WI38 (cell line): ENCODE measurements at regions not wholly inside any gene's neighbourhood (a gene's known extent, or its start where the extent isn't known, plus 50 kb on each side); places are given as distances from the start of the nearest gene placed in this dataset.

Source experiments
- H3K4me3 ChIP-seq: 2 replicates; pipeline ENCODE4 v1.5.1; 2011; ENCODE audit warnings: low read depth, mild to moderate bottlenecking, control low read depth, low read length
- TF ChIP-seq, protein P1 (sequence below): IDR thresholded peaks from 2 replicates; pipeline ENCODE4 v1.5.1; 2012; ENCODE audit warnings: low read depth, mild to moderate bottlenecking, control low read depth, low read length

DNA sequence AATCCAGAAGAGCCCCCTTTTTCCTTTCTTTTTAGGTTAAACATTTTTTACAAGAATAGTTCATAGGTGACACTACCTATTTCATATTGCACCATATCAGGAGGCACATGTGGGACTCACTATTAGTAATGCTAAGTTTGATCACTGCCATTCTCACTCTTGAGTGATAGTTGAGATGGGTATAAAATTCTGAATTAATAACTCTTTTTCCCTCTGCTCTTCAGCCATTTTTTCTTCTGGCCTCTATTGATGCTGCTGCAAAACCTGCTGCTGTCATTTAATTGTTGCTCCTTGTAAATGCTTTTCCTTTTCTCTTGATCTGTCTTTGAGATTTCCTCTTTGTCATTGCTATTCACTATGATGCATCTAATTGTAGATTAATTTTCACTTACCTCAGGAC is 482.0 kb downstream of the MID1IP1 start:
- TF ChIP-seq, protein P1, sequence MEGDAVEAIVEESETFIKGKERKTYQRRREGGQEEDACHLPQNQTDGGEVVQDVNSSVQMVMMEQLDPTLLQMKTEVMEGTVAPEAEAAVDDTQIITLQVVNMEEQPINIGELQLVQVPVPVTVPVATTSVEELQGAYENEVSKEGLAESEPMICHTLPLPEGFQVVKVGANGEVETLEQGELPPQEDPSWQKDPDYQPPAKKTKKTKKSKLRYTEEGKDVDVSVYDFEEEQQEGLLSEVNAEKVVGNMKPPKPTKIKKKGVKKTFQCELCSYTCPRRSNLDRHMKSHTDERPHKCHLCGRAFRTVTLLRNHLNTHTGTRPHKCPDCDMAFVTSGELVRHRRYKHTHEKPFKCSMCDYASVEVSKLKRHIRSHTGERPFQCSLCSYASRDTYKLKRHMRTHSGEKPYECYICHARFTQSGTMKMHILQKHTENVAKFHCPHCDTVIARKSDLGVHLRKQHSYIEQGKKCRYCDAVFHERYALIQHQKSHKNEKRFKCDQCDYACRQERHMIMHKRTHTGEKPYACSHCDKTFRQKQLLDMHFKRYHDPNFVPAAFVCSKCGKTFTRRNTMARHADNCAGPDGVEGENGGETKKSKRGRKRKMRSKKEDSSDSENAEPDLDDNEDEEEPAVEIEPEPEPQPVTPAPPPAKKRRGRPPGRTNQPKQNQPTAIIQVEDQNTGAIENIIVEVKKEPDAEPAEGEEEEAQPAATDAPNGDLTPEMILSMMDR, result no peak
- no peak overlapping the region for H3K4me3 ChIP-seq

DNA sequence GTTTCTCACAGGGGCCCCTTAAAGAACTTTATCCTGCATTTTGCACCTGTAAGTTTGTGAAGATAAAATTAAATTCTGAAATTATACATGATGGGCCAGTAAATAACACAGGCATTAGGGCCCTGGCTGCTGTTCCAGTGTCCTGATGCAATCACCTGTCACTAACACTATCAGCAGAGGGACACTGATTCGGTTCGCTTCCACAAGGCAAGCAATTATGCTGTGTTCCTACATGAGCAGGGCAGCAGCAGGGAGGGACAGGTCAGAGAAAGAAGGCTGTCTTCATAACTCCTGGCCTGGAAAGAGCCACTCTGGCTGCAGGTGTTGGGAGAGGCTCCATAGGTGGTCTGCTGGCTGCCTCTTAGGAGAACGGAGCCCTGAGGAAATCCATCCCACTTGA is 487.3 kb downstream of the MID1IP1 start:
- H3K4me3 ChIP-seq, result no peak overlapping the region
- TF ChIP-seq, protein P1, result no peak

DNA sequence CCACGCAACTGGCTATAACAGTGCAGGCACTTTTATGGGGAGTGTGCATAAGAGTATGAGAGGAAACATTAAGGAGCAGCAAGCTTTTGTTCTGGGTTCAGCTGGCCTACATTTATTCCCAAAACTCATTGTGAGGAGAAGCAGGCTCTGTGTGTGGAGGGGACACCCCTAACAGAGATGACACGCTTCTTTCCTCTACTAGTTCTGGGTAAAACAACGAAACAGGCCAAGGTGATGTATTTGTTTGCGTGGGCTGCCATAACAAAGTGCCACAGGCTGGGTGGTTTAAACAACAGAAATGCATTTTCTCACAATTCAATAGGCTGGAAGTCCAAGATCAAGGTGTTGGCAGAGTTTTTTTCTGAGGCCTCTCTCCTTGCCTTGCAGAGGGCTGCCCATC is 488.6 kb downstream of the MID1IP1 start:
- H3K4me3 ChIP-seq, result no peak overlapping the region
- TF ChIP-seq, protein P1, result no peak

DNA sequence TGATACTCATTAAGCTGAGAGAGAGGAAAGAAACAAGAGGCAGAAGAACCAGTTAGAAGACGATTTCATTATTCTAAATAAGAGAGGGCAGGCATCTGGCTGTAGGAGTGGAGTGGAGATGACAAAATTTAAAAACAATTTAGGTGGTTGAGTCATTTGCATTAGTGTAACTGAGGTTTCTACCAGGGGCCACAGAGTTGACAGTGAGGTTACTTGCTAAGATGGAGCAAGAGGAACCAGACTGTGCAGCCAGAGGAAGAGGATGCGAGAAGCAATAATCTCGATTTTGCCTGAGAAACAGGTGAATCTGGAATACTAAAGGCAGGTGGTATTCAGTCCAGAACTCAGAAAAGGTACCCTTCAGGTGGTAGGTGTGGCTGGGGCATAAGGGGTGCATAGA is 491.9 kb downstream of the MID1IP1 start:
- no peak overlapping the region for H3K4me3 ChIP-seq
- TF ChIP-seq, protein P1, result no peak

DNA sequence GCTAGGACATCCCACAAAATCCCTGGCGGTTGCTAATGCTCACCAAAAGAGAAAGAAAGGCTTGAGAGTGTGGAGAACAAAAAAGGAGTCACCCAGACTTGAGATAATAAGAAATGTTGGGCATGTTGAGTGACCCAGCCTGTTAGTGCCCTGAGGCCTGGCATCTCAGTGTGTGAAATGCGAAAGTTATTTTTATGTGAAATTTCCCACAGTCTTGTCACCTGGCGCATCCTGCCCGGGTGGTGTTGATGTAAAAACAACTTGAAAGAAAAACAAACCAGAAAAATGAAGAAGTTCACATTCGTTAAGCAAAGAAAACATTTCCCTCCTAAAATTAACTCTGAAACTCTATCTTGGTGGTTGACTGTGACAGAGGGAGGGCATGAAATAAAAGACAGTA is 495.2 kb downstream of the MID1IP1 start:
- TF ChIP-seq, protein P1, result no peak
- H3K4me3 ChIP-seq, result no peak overlapping the region

DNA sequence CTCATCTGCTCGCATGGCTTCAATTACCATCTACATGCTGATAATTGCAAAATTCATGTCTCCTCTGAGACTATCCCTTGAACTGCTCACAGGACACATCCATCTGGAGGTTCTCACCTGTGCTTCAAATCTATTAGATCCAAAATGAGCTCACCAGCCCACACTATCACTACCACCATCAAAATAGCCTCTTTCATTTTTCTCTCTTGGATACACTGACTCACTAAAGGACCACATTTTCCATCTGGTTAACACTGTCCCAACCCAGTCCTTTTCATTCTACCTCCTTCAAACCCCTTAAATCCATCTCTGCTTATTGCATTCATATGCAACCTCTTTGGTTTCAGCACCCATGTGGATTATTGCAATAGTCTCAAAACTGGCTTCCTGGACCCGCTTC is 497.6 kb downstream of the MID1IP1 start:
- no peak overlapping the region for H3K4me3 ChIP-seq
- TF ChIP-seq, protein P1, result no peak

DNA sequence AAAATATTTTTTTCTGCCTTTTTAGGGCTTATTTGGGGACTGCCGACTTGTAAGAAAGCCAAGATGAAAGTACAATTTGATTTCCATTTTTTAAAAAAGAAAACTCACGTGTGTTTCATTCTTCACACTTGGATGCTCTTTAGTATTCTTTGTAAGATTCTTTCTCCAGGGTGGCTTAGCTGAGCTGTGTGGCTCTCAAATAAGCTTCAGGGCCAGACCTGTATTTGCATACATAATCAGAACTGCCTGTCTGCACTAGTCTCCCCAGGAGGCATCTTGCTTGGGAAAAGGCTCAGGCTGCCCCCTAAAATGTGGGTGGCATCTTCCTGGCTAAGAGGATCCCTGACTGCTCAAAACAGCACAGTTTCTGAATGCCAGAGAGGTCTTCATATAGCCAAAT is 498.4 kb downstream of the MID1IP1 start:
- H3K4me3 ChIP-seq, result no peak overlapping the region
- TF ChIP-seq, protein P1, result no peak

DNA sequence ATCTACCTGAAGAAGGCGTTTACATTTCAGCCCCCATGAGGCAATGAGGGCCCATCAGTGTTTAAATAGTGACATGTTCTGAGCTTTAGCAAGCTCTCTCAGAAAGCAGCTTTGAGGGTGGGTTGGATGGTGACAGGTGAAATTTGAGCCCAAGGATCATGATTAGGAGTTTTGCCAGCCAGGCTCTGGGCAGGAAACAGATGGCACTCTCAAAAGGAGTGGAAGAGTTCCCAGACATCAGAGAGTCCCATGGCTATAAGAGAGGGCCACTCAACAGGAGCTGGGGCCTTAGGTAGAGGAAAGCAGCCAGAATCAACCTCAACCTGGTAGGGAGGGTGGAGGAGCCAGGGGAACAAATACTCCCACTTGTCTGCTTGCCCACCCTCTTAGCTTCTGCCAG is 499.8 kb downstream of the MID1IP1 start:
- TF ChIP-seq, protein P1, result no peak
- H3K4me3 ChIP-seq, result no peak overlapping the region
